ENCODE measurements at regions not wholly inside any gene's neighbourhood (a gene's known extent, or its start where the extent isn't known, plus 50 kb on each side); places are given as distances from the start of the nearest gene placed in this dataset.

- no peak overlapping the region for H3K27ac ChIP-seq (replicated peaks in 1 of 4)
- intact Hi-C loops (cut with DNase I) = no loop called here
- no peak for TF ChIP-seq POLR2AphosphoS5 (IDR thresholded peaks at IDR 0.05)
- TF ChIP-seq CTCF (IDR thresholded peaks at IDR 0.05) = no peak
- TF ChIP-seq EP300 (IDR thresholded peaks at IDR 0.05) = no peak
- no peak for TF ChIP-seq POLR2A (IDR thresholded peaks at IDR 0.05; ENCODE audit: low read depth)
- no peak for DNase-seq (ENCODE audit: extremely low spot score)
- 73% methylated on average over 4 of the region's 6 CpGs for WGBS
- H3K4me1 ChIP-seq = no peaks in the 10 kb centered on the region
- no peaks in the 10 kb centered on the region for H3K9me3 ChIP-seq
- H3K36me3 ChIP-seq = no peaks in the 10 kb centered on the region
- H3K27me3 ChIP-seq = no peaks in the 10 kb centered on the region
- H3K4me3 ChIP-seq = no peak overlapping the region
Measured at GRCh38 chr15:29390051-29390450, 120.4 kb upstream of the NSMCE3 start.

- Histone ChIP-seq H3K36me3 (no peaks in the 10 kb centered on the region), H3K27me3 (no peaks in the 10 kb centered on the region), H3K27ac (replicated peaks in 1 of 4) (no peak overlapping the region), H3K9me3 (no peaks in the 10 kb centered on the region), H3K4me3 (no peak overlapping the region), H3K4me1 (no peaks in the 10 kb centered on the region)
- 95% methylated on average over 6 of the region's 6 CpGs for WGBS
- no peak for DNase-seq (ENCODE audit: extremely low spot score)
- TF ChIP-seq CTCF (IDR thresholded peaks at IDR 0.05) = no peak
- TF ChIP-seq POLR2AphosphoS5 (IDR thresholded peaks at IDR 0.05) = no peak
- TF ChIP-seq EP300 (IDR thresholded peaks at IDR 0.05) = no peak
- no peak for TF ChIP-seq POLR2A (IDR thresholded peaks at IDR 0.05; ENCODE audit: low read depth)
- intact Hi-C loops (cut with DNase I) = no loop called here
Measured at GRCh38 chr15:29386523-29386922, 116.9 kb upstream of the NSMCE3 start.

GRCh38 chr15:29383367-29383766, 113.7 kb upstream of the NSMCE3 start:
- Histone ChIP-seq H3K4me3 (no peak overlapping the region), H3K9me3 (no peaks in the 10 kb centered on the region), H3K4me1 (no peaks in the 10 kb centered on the region), H3K27ac (replicated peaks in 1 of 4) (no peak overlapping the region), H3K27me3 (no peaks in the 10 kb centered on the region), H3K36me3 (no peaks in the 10 kb centered on the region)
- no peak for DNase-seq (ENCODE audit: extremely low spot score)
- WGBS = 82% methylated on average over 4 of the region's 4 CpGs
- TF ChIP-seq CTCF (IDR thresholded peaks at IDR 0.05) = no peak
- no peak for TF ChIP-seq EP300 (IDR thresholded peaks at IDR 0.05)
- TF ChIP-seq POLR2A (IDR thresholded peaks at IDR 0.05; ENCODE audit: low read depth) = no peak
- no peak for TF ChIP-seq POLR2AphosphoS5 (IDR thresholded peaks at IDR 0.05)
- intact Hi-C loops (cut with DNase I) = no loop called here

GRCh38 chr15:29382862-29383261, 113.2 kb upstream of the NSMCE3 start:
- Histone ChIP-seq H3K4me1 (no peaks in the 10 kb centered on the region), H3K36me3 (no peaks in the 10 kb centered on the region), H3K9me3 (no peaks in the 10 kb centered on the region), H3K4me3 (no peak overlapping the region), H3K27ac (replicated peaks in 1 of 4) (no peak overlapping the region), H3K27me3 (no peaks in the 10 kb centered on the region)
- 72% methylated on average over 8 of the region's 8 CpGs for WGBS
- no peak for DNase-seq (ENCODE audit: extremely low spot score)
- TF ChIP-seq POLR2AphosphoS5 (IDR thresholded peaks at IDR 0.05) (no peak), CTCF (IDR thresholded peaks at IDR 0.05) (no peak), EP300 (IDR thresholded peaks at IDR 0.05) (no peak), POLR2A (IDR thresholded peaks at IDR 0.05; ENCODE audit: low read depth) (no peak)
- intact Hi-C loops (cut with DNase I) = no loop called here

- 91% methylated on average over 6 of the region's 6 CpGs for WGBS
- no peaks in the 10 kb centered on the region for H3K4me1 ChIP-seq
- TF ChIP-seq POLR2AphosphoS5 (IDR thresholded peaks at IDR 0.05) (no peak), EP300 (IDR thresholded peaks at IDR 0.05) (no peak), CTCF (IDR thresholded peaks at IDR 0.05) (no peak), POLR2A (IDR thresholded peaks at IDR 0.05; ENCODE audit: low read depth) (no peak)
- H3K4me3 ChIP-seq = no peak overlapping the region
- H3K27ac ChIP-seq (replicated peaks in 1 of 4) = no peak overlapping the region
- H3K9me3 ChIP-seq = no peaks in the 10 kb centered on the region
- H3K36me3 ChIP-seq = no peaks in the 10 kb centered on the region
- intact Hi-C loops (cut with DNase I) = no loop called here
- H3K27me3 ChIP-seq = no peaks in the 10 kb centered on the region
- no peak for DNase-seq (ENCODE audit: extremely low spot score)
Measured at GRCh38 chr15:29380466-29380865, 110.8 kb upstream of the NSMCE3 start.
